A549 (cell line): ENCODE measurements at regions not wholly inside any gene's neighbourhood (a gene's known extent, or its start where the extent isn't known, plus 50 kb on each side); places are given as distances from the start of the nearest gene placed in this dataset.

Experiments used
- ATAC-seq, 2 experiments: fragments of 200-7000 bp in 1 of 2; fragments of >200 bp in 1 of 2; cut with Nextera tagmentation in 1 of 2; cut with Tn5 transposase in 1 of 2; 3 replicates each; pipeline versions ENCODE4 v1.8.0 to v1.9.1; 2018 to 2020; ENCODE audit warnings: mild to moderate bottlenecking in 1 of 2, moderate library complexity in 1 of 2
- CTCF ChIA-PET: fragments of 300-600 bp; sonication (Branson Sonifier 250); formaldehyde crosslinking; extraction: SDS; loops from one replicate; lab custom pipeline; 2021; ENCODE audit warnings: antibody characterized with exemption, inconsistent platforms; lab: Yijun Ruan, JAX
- POLR2A ChIA-PET: fragments of 350-600 bp; formaldehyde crosslinking; extraction: SDS; loops from one replicate; lab custom pipeline; 2021; ENCODE audit warnings: antibody characterized with exemption, inconsistent platforms; lab: Yijun Ruan, JAX
- DNase-seq, 2 experiments: peaks; one replicate each; pipeline versions ENCODE4 v3.0.0 to v3.0.0-alpha.2; 2011 to 2016; ENCODE audit warnings: low read depth in 1 of 2, low spot score in 1 of 2
- FAIRE-seq: peaks from 2 replicates; lab custom pipeline; 2011; peaks lifted over from hg19 to GRCh38; lab: Jason Lieb, UNC
- H3K27ac ChIP-seq, 2 experiments: fragments of >200 bp; sonication (Bioruptor Twin); formaldehyde crosslinking; 3 replicates each; pipeline ENCODE4 v1.5.1; 2016 to 2017
- H3K4me1 ChIP-seq: fragments of >200 bp; sonication (Bioruptor Twin); formaldehyde crosslinking; 3 replicates; pipeline ENCODE4 v1.6.1; 2016
- H3K4me2 ChIP-seq: fragments of >200 bp; sonication (Bioruptor Twin); formaldehyde crosslinking; 3 replicates; pipeline ENCODE4 v1.6.1; 2016
- H3K4me3 ChIP-seq: fragments of >200 bp; sonication (Bioruptor Twin); formaldehyde crosslinking; 3 replicates; pipeline ENCODE4 v1.5.1; 2016
- H3K9me3 ChIP-seq: fragments of >200 bp; sonication (Bioruptor Twin); formaldehyde crosslinking; 3 replicates; pipeline ENCODE4 v1.6.1; 2016
- BHLHE40 ChIP-seq: IDR thresholded peaks from 2 replicates; pipeline ENCODE4 v1.6.1; 2012; ENCODE audit warnings: low read depth, low read length, inconsistent platforms
- CHD2 ChIP-seq: fragments of 150-350 bp; IDR thresholded peaks from 2 replicates; pipeline ENCODE4 v1.6.1; 2014; ENCODE audit warnings: low read length; ENCODE audit not compliant: partially characterized antibody
- EHF ChIP-seq: fragments of 250-450 bp; sonication (Bioruptor Pico); IDR thresholded peaks from 2 replicates; pipeline ENCODE4 v1.5.0; 2020; ENCODE audit warnings: mild to moderate bottlenecking
- EHMT2 ChIP-seq: fragments of 200-600 bp; sonication (generic); IDR thresholded peaks from 2 replicates; pipeline ENCODE4 v1.6.1; 2016; ENCODE audit warnings: antibody characterized with exemption, low read depth, mild to moderate bottlenecking, moderate library complexity
- FOSL2 ChIP-seq, 2 experiments: fragments of 450-650 bp in 1 of 2; fragments of >200 bp in 1 of 2; sonication (Bioruptor Twin) in 1 of 2; formaldehyde crosslinking; IDR thresholded peaks; 2 replicates each; pipeline versions ENCODE4 v1.5.0 to v1.6.1; 2016 to 2020; ENCODE audit warnings: mild to moderate bottlenecking in 1 of 2, moderate library complexity in 1 of 2
- HDAC2 ChIP-seq: fragments of 200-600 bp; sonication (generic); IDR thresholded peaks from 2 replicates; pipeline ENCODE4 v1.6.1; 2016
- HEYL ChIP-seq: fragments of 250-450 bp; sonication (Bioruptor Pico); IDR thresholded peaks from 2 replicates; pipeline ENCODE4 v1.8.0; 2021; ENCODE audit warnings: mild to moderate bottlenecking, moderate library complexity
- HOXB5 ChIP-seq: fragments of 250-450 bp; sonication (Bioruptor Pico); IDR thresholded peaks from 2 replicates; pipeline ENCODE4 v1.5.0; 2020; ENCODE audit warnings: mild to moderate bottlenecking, moderate library complexity
- JUN ChIP-seq, 2 experiments: fragments of >200 bp; sonication (Bioruptor Twin); formaldehyde crosslinking; IDR thresholded peaks; 2 replicates in 1 of 2; 3 replicates in 1 of 2; pipeline ENCODE4 v1.6.1; 2016 to 2017
- MAZ ChIP-seq: fragments of 150-350 bp; IDR thresholded peaks from 2 replicates; pipeline ENCODE4 v1.6.1; 2014; ENCODE audit warnings: antibody characterized with exemption, low read depth, low read length, borderline replicate concordance
- NPAS2 ChIP-seq: fragments of 250-450 bp; sonication (Bioruptor Pico); IDR thresholded peaks from 2 replicates; pipeline ENCODE4 v1.8.0; 2022; ENCODE audit warnings: mild to moderate bottlenecking, moderate library complexity, borderline replicate concordance
- NR3C1 ChIP-seq: fragments of >200 bp; sonication (Bioruptor Twin); formaldehyde crosslinking; IDR thresholded peaks from 3 replicates; pipeline ENCODE4 v1.6.1; 2017
- PHF8 ChIP-seq: fragments of 200-600 bp; sonication (generic); IDR thresholded peaks from 2 replicates; pipeline ENCODE4 v1.6.1; 2016; ENCODE audit warnings: low read depth, mild to moderate bottlenecking, antibody characterized with exemption, moderate library complexity, borderline replicate concordance
- RAD21 ChIP-seq, 2 experiments: fragments of >200 bp in 1 of 2; sonication (Bioruptor Twin) in 1 of 2; formaldehyde crosslinking in 1 of 2; IDR thresholded peaks in 1 of 2; conservative IDR thresholded peaks in 1 of 2; 2 replicates in 1 of 2; 3 replicates in 1 of 2; pipeline ENCODE4 v1.6.1; 2012 to 2018; ENCODE audit warnings: inconsistent platforms in 1 of 2
- REST ChIP-seq: fragments of 200-600 bp; sonication (generic); IDR thresholded peaks from 2 replicates; pipeline ENCODE4 v1.6.1; 2016; ENCODE audit warnings: antibody characterized with exemption, mild to moderate bottlenecking, moderate library complexity
- RFX5 ChIP-seq: fragments of 450-650 bp; IDR thresholded peaks from 2 replicates; pipeline ENCODE4 v1.7.1; 2014; ENCODE audit warnings: antibody characterized with exemption, mild to moderate bottlenecking, moderate library complexity
- SMC3 ChIP-seq: fragments of >200 bp; sonication (Bioruptor Twin); formaldehyde crosslinking; IDR thresholded peaks from 3 replicates; pipeline ENCODE4 v1.6.1; 2018; ENCODE audit warnings: inconsistent platforms
- TFCP2L1 ChIP-seq: fragments of 250-450 bp; sonication (Bioruptor Pico); IDR thresholded peaks from 2 replicates; pipeline ENCODE4 v1.5.0; 2021; ENCODE audit warnings: mild to moderate bottlenecking
- ZNF302 ChIP-seq: fragments of 250-450 bp; sonication (Bioruptor Pico); IDR thresholded peaks from 2 replicates; pipeline ENCODE4 v1.9.0; 2021; ENCODE audit warnings: inconsistent platforms, mild to moderate bottlenecking, moderate library complexity
- ZSCAN20 ChIP-seq: fragments of 250-450 bp; sonication (Bioruptor Pico); IDR thresholded peaks from 2 replicates; pipeline ENCODE4 v1.8.0; 2022; ENCODE audit warnings: mild to moderate bottlenecking, moderate library complexity
- WGBS: methylation state at CpG from one replicate; pipeline ENCODE4 v1.1.6; 2017; ENCODE audit errors: missing lambda C conversion rate; 5-methylcytosine and 5-hydroxymethylcytosine counted together
- TF ChIP-seq, protein P1 (sequence below): fragments of 250-450 bp; sonication (Bioruptor Pico); IDR thresholded peaks from 2 replicates; pipeline ENCODE4 v1.5.0; 2020; ENCODE audit warnings: low read depth, mild to moderate bottlenecking, moderate library complexity
- TF ChIP-seq, protein P2 (sequence below): IDR thresholded peaks from 2 replicates; pipeline ENCODE4 v1.6.1; 2012
- TF ChIP-seq, protein P3 (sequence below): fragments of 450-650 bp; IDR thresholded peaks from 2 replicates; pipeline ENCODE4 v1.6.1; 2014; ENCODE audit warnings: antibody characterized with exemption
- TF ChIP-seq, protein P4 (sequence below): fragments of >200 bp; sonication (Bioruptor Twin); formaldehyde crosslinking; IDR thresholded peaks from 3 replicates; pipeline ENCODE4 v1.6.1; 2016

- no peak for TF ChIP-seq REST
- TF ChIP-seq, protein P1, sequence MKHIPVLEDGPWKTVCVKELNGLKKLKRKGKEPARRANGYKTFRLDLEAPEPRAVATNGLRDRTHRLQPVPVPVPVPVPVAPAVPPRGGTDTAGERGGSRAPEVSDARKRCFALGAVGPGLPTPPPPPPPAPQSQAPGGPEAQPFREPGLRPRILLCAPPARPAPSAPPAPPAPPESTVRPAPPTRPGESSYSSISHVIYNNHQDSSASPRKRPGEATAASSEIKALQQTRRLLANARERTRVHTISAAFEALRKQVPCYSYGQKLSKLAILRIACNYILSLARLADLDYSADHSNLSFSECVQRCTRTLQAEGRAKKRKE: no peak
- TF ChIP-seq HDAC2: no peak
- TF ChIP-seq EHF: no peak
- TF ChIP-seq ZNF302: no peak
- TF ChIP-seq HOXB5 (CRISPR knock-in tag): no peak
- no peak for TF ChIP-seq RFX5
- TF ChIP-seq ZSCAN20 (CRISPR knock-in tag): no peak
- TF ChIP-seq NR3C1: no peak
- TF ChIP-seq JUN (IDR thresholded peaks at IDR 0.05): no peak
- no peak for TF ChIP-seq HEYL
- POLR2A ChIA-PET: interaction anchor here (0.7 kb wide), 1 partner anchor 426 kb away, joined by 4 read pairs; the partner anchor contains the start of gene CSDE1
- H3K4me2 ChIP-seq: no peak overlapping the region
- CTCF ChIA-PET: no interaction called here
- FAIRE-seq: no peak
- H3K4me3 ChIP-seq: no peak overlapping the region
- no peaks in the 10 kb centered on the region for H3K4me1 ChIP-seq
- no peak for ATAC-seq
- H3K27ac ChIP-seq: no peak overlapping the region
- H3K9me3 ChIP-seq: no peaks in the 10 kb centered on the region
- no peak for DNase-seq
Observed at GRCh38 chr1:114331936-114332335, 178.3 kb upstream of the SYT6 start.

DNA sequence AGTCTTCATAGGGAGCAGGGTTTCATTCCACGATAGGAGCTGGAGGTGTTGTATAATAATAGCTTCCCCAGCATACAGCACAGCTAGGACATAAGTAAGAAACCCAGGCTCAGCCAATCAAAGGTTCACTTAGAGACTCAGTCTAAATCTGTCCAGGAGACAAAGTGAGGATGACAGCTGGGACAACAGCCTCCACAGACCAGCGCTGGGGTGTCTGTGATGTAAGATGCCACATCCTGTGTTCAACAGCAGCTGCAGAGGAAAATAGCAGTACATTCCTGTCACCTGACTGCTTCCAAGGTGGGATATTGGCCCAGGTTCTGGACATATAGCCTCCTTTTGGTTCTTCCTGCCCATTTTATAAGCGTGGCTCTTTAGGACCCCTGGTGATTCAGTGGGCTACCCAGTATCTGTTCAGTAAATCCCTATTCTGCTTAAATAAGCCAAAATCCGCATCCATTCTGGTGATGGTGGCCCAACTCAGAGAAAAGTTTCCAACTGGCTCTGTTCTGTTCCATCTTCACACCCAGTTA lies 176.8 kb upstream of the SYT6 start:
- Histone ChIP-seq H3K4me1 (no peaks in the 10 kb centered on the region), H3K4me3 (no peak overlapping the region), H3K27ac (no peak overlapping the region), H3K4me2 (no peak overlapping the region), H3K9me3 (no peaks in the 10 kb centered on the region)
- ATAC-seq (no peak), DNase-seq (no peak), FAIRE-seq (no peak)
- ChIA-PET CTCF (no interaction called here), POLR2A (no interaction called here)
- WGBS: 6% methylated on average over 4 of the region's 4 CpGs
- no peak for TF ChIP-seq PHF8
- no peak for TF ChIP-seq BHLHE40
- TF ChIP-seq, protein P2, sequence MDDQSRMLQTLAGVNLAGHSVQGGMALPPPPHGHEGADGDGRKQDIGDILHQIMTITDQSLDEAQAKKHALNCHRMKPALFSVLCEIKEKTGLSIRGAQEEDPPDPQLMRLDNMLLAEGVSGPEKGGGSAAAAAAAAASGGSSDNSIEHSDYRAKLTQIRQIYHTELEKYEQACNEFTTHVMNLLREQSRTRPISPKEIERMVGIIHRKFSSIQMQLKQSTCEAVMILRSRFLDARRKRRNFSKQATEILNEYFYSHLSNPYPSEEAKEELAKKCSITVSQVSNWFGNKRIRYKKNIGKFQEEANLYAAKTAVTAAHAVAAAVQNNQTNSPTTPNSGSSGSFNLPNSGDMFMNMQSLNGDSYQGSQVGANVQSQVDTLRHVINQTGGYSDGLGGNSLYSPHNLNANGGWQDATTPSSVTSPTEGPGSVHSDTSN: no peak
- no peak for TF ChIP-seq NPAS2 (CRISPR knock-in tag)
- no peak for TF ChIP-seq RAD21 (conservative IDR thresholded peaks at IDR 0.05 in 1 of 2, IDR thresholded peaks at IDR 0.05 in 1 of 2)
- TF ChIP-seq SMC3: no peak
- TF ChIP-seq, protein P3, sequence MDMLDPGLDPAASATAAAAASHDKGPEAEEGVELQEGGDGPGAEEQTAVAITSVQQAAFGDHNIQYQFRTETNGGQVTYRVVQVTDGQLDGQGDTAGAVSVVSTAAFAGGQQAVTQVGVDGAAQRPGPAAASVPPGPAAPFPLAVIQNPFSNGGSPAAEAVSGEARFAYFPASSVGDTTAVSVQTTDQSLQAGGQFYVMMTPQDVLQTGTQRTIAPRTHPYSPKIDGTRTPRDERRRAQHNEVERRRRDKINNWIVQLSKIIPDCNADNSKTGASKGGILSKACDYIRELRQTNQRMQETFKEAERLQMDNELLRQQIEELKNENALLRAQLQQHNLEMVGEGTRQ: no peak
- TF ChIP-seq JUN (IDR thresholded peaks at IDR 0.05): no peak
- no peak for TF ChIP-seq TFCP2L1 (CRISPR knock-in tag)
- TF ChIP-seq HDAC2: no peak
- TF ChIP-seq FOSL2 (IDR thresholded peaks at IDR 0.05): no peak
- TF ChIP-seq FOSL2 (CRISPR knock-in tag; IDR thresholded peaks at IDR 0.05): no peak
- TF ChIP-seq, protein P4, sequence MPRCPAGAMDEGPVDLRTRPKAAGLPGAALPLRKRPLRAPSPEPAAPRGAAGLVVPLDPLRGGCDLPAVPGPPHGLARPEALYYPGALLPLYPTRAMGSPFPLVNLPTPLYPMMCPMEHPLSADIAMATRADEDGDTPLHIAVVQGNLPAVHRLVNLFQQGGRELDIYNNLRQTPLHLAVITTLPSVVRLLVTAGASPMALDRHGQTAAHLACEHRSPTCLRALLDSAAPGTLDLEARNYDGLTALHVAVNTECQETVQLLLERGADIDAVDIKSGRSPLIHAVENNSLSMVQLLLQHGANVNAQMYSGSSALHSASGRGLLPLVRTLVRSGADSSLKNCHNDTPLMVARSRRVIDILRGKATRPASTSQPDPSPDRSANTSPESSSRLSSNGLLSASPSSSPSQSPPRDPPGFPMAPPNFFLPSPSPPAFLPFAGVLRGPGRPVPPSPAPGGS: no peak
- no peak for TF ChIP-seq MAZ
- no peak for TF ChIP-seq CHD2
- TF ChIP-seq, protein P1: no peak
- no peak for TF ChIP-seq EHMT2
